Mesothelial cell of epicardium (in vitro differentiated cells): ENCODE measurements at regions not wholly inside any gene's neighbourhood (a gene's known extent, or its start where the extent isn't known, plus 50 kb on each side); places are given as distances from the start of the nearest gene placed in this dataset.

ENCODE experiments used
- DNase-seq, 2 experiments: peaks; one replicate each; pipeline ENCODE4 v3.0.0; 2021; ENCODE audit warnings: low spot score in 2 of 2; ENCODE audit not compliant: unreplicated experiment in 2 of 2
- H3K27ac Mint-ChIP-seq: 2 replicates; pipeline ENCODE4 v1.8.0; 2021; ENCODE audit warnings: mixed read lengths
- H3K27me3 Mint-ChIP-seq: 2 replicates; pipeline ENCODE4 v1.8.0; 2021; ENCODE audit warnings: low read depth, mixed read lengths
- H3K36me3 Mint-ChIP-seq: 2 replicates; pipeline ENCODE4 v1.8.0; 2021; ENCODE audit warnings: mixed read lengths
- H3K4me1 Mint-ChIP-seq: 2 replicates; pipeline ENCODE4 v1.8.0; 2021; ENCODE audit warnings: mixed read lengths
- H3K4me3 Mint-ChIP-seq: 2 replicates; pipeline ENCODE4 v1.8.0; 2021; ENCODE audit warnings: mild to moderate bottlenecking, moderate library complexity, mixed read lengths
- H3K9me3 Mint-ChIP-seq: 2 replicates; pipeline ENCODE4 v1.8.0; 2021; ENCODE audit warnings: mixed read lengths
- CTCF ChIP-seq: fragments of 200-600 bp; sonication (generic); IDR thresholded peaks from one replicate; pipeline ENCODE4 v1.5.0; 2021; ENCODE audit warnings: antibody characterized with exemption; ENCODE audit not compliant: unreplicated experiment

DNA sequence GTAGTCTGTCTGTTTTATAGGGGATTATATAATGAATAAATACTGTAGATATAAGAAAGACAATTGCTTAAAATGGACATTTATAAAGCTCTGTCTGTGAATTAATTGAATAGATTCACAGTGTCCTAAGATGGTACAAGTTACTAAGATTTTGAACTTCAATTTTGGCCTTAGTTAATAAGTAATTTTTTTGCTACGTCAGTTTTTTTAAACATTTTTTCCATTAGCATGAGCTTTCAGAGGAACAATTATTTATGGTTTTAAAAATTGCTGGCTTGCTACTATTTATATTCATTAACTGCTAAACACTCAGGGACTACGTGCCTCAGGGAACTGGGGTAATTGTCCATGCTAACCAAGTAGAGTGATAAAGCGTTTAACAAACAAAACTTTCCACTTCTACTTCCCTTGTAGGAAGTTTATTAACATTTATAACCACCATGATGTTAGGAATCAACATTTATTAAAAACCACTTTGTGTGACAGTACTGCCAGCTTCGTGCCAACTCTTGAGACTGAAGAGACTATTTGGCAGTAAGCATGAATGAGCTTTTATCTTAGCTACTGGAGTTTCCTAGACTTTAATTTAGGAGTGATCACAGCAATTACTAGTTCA, 65.4 kb upstream of the PTGS2 start:
- Mint-ChIP-seq H3K4me3 (no peak overlapping the region), H3K9me3 (peaks cover 15% of the 10 kb centered on the region), H3K27me3 (peaks cover 5% of the 10 kb centered on the region), H3K4me1 (peaks cover 14% of the 10 kb centered on the region), H3K27ac (peak overlapping the region; percentile 21), H3K36me3 (peaks cover 8% of the 10 kb centered on the region)
- no peak for DNase-seq
- no peak for TF ChIP-seq CTCF

DNA sequence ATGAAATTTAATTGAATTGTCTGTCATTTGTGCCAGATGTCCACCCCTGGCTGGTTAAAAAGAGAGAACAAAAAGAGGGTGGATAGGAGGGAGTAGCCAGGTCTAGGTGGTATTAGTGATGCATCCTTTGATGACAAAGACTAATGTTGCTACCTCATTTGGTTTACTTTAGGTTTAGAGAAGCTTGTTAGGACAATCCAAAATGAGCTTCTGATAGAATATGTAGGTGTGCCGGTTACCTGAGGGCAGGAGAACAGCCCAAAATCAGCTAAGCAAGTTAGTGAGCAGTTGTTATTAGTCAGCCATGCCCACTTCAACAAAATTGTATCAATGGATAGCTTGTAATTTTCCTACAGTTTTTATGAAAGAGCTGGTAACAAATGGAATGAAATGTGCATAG, 61.4 kb upstream of the PTGS2 start:
- H3K27me3 Mint-ChIP-seq: peaks cover 5% of the 10 kb centered on the region
- TF ChIP-seq CTCF: no peak
- DNase-seq: no peak
- H3K27ac Mint-ChIP-seq: no peak overlapping the region
- peaks cover 1% of the 10 kb centered on the region for H3K9me3 Mint-ChIP-seq
- H3K36me3 Mint-ChIP-seq: no peaks in the 10 kb centered on the region
- H3K4me3 Mint-ChIP-seq: no peak overlapping the region
- H3K4me1 Mint-ChIP-seq: peaks cover 34% of the 10 kb centered on the region

- Mint-ChIP-seq H3K36me3 (no peaks in the 10 kb centered on the region), H3K27me3 (peaks cover 5% of the 10 kb centered on the region), H3K9me3 (no peaks in the 10 kb centered on the region), H3K27ac (no peak overlapping the region), H3K4me1 (peaks cover 24% of the 10 kb centered on the region), H3K4me3 (no peak overlapping the region)
- TF ChIP-seq CTCF: no peak
- no peak for DNase-seq
These were observed 60.1 kb upstream of the PTGS2 start for GRCh38 chr1:186740324-186740723.

- TF ChIP-seq CTCF: no peak
- H3K27me3 Mint-ChIP-seq: peaks cover 5% of the 10 kb centered on the region
- H3K36me3 Mint-ChIP-seq: no peaks in the 10 kb centered on the region
- no peak overlapping the region for H3K27ac Mint-ChIP-seq
- no peak overlapping the region for H3K4me3 Mint-ChIP-seq
- H3K9me3 Mint-ChIP-seq: no peaks in the 10 kb centered on the region
- DNase-seq: no peak
- H3K4me1 Mint-ChIP-seq: peaks cover 20% of the 10 kb centered on the region
These were observed 59.3 kb upstream of the PTGS2 start for GRCh38 chr1:186739515-186739914.

- no peak for DNase-seq
- peaks cover 5% of the 10 kb centered on the region for H3K27me3 Mint-ChIP-seq
- H3K4me1 Mint-ChIP-seq: peaks cover 20% of the 10 kb centered on the region
- H3K27ac Mint-ChIP-seq: peak overlapping the region; percentile 39
- H3K4me3 Mint-ChIP-seq: no peak overlapping the region
- no peak for TF ChIP-seq CTCF
- H3K36me3 Mint-ChIP-seq: no peaks in the 10 kb centered on the region
- no peaks in the 10 kb centered on the region for H3K9me3 Mint-ChIP-seq
These were observed 58.7 kb upstream of the PTGS2 start for GRCh38 chr1:186738926-186739325.
